PC-3 (cell line): ENCODE measurements at regions not wholly inside any gene's neighbourhood (a gene's known extent, or its start where the extent isn't known, plus 50 kb on each side); places are given as distances from the start of the nearest gene placed in this dataset.

ENCODE experiments used
- ATAC-seq: fragments of 200-7000 bp; cut with Tn5 transposase; 2 replicates; pipeline ENCODE4 v1.9.1; 2020; ENCODE audit warnings: mild to moderate bottlenecking, moderate library complexity
- BruUV-seq: library from RNA; stranded (reverse); fragments of 400-500 nt; replicated peaks from 2 replicates; lab custom pipeline; 2021; lab: Mats Ljungman, UMichigan
- CTCF ChIA-PET: fragments of 300-600 bp; sonication (Branson Sonifier 250); formaldehyde crosslinking; loops from one replicate; lab custom pipeline; 2022; ENCODE audit warnings: antibody characterized with exemption; lab: Charles Lee
- POLR2A ChIA-PET: fragments of 300-600 bp; sonication (Branson Sonifier 250); formaldehyde crosslinking; loops from one replicate; lab custom pipeline; 2022; ENCODE audit warnings: antibody characterized with exemption; ENCODE audit not compliant: unreplicated experiment; lab: Charles Lee
- DNase-seq: peaks from one replicate; pipeline ENCODE4 v3.0.0-alpha.2; 2015
- H2AFZ ChIP-seq: fragments of 300-600 bp; sonication (generic); 2 replicates; pipeline ENCODE4 v1.6.0; 2016; ENCODE audit warnings: antibody characterized with exemption, low read length
- H3F3A ChIP-seq: fragments of 300-600 bp; sonication (generic); one replicate; pipeline ENCODE4 v1.6.0; 2017; ENCODE audit warnings: antibody characterized with exemption, low read length, control low read depth, mild to moderate bottlenecking; ENCODE audit not compliant: unreplicated experiment
- H3K27ac ChIP-seq: fragments of 300-600 bp; sonication (generic); 2 replicates; pipeline ENCODE4 v1.5.1; 2016; ENCODE audit warnings: mild to moderate bottlenecking, low read length
- H3K27me3 ChIP-seq: fragments of 300-600 bp; sonication (generic); 2 replicates; pipeline ENCODE4 v1.6.1; 2016; ENCODE audit warnings: low read length, mixed read lengths
- H3K36me3 ChIP-seq: fragments of 300-600 bp; sonication (generic); 2 replicates; pipeline ENCODE4 v1.6.1; 2016; ENCODE audit warnings: low read depth, mixed run types, low read length, mixed read lengths
- H3K4me1 ChIP-seq: fragments of 300-600 bp; sonication (generic); 2 replicates; pipeline ENCODE4 v1.5.1; 2016; ENCODE audit warnings: low read length; ENCODE audit not compliant: insufficient read depth
- H3K4me2 ChIP-seq: fragments of 300-600 bp; sonication (generic); 2 replicates; pipeline ENCODE4 v1.6.0; 2016; ENCODE audit warnings: low read length
- H3K4me3 ChIP-seq: fragments of 300-600 bp; sonication (generic); 2 replicates; pipeline ENCODE4 v1.5.1; 2016; ENCODE audit warnings: mild to moderate bottlenecking, low read length, mixed read lengths
- H3K79me2 ChIP-seq: fragments of 300-600 bp; sonication (generic); 2 replicates; pipeline ENCODE4 v1.6.1; 2017; ENCODE audit warnings: low read length, mixed read lengths
- H3K9ac ChIP-seq: fragments of 300-600 bp; sonication (generic); 2 replicates; pipeline ENCODE4 v1.6.0; 2016; ENCODE audit warnings: mild to moderate bottlenecking, low read length
- H3K9me2 ChIP-seq: fragments of 300-600 bp; sonication (generic); replicated peaks from 2 replicates; pipeline ENCODE4 v1.6.1; 2016; ENCODE audit warnings: mixed run types, low read length, mixed read lengths
- H3K9me3 ChIP-seq: fragments of 300-600 bp; sonication (generic); 2 replicates; pipeline ENCODE4 v1.6.1; 2016; ENCODE audit warnings: low read length, mixed read lengths
- H4K20me1 ChIP-seq: fragments of 300-600 bp; sonication (generic); 2 replicates; pipeline ENCODE4 v1.6.1; 2016; ENCODE audit warnings: low read length, mixed read lengths
- CTCF ChIP-seq: fragments of 300-600 bp; sonication (generic); conservative IDR thresholded peaks from 2 replicates; pipeline ENCODE4 v1.5.1; 2017; ENCODE audit warnings: antibody characterized with exemption, low read depth, mild to moderate bottlenecking, low read length
- EZH2 ChIP-seq: fragments of 300-600 bp; sonication (generic); IDR thresholded peaks from one replicate; pipeline ENCODE4 v1.6.1; 2017; ENCODE audit warnings: antibody characterized with exemption, mild to moderate bottlenecking, low read length; ENCODE audit not compliant: unreplicated experiment
- EZH2phosphoT487 ChIP-seq: fragments of 300-600 bp; sonication (generic); IDR thresholded peaks from 2 replicates; pipeline ENCODE4 v1.6.1; 2018; ENCODE audit warnings: mild to moderate bottlenecking, antibody characterized with exemption, low read length, borderline replicate concordance
- intact Hi-C: fragments of 100-400 bp; cut with micrococcal nuclease; formaldehyde crosslinking; loops from 2 replicates; pipeline ENCODE4 v1.9.0; 2023

- Histone ChIP-seq H3K9ac (no peak overlapping the region), H3K27me3 (no peaks in the 10 kb centered on the region), H3K36me3 (no peaks in the 10 kb centered on the region), H3F3A (no peaks in the 10 kb centered on the region), H3K9me2 (no peaks in the 10 kb centered on the region), H3K79me2 (no peaks in the 10 kb centered on the region), H3K4me1 (peaks cover 46% of the 10 kb centered on the region), H3K4me2 (no peak overlapping the region), H4K20me1 (no peaks in the 10 kb centered on the region), H3K9me3 (no peaks in the 10 kb centered on the region), H2AFZ (0 out of 2 replicates have a peak overlapping the region, but pooled peaks have one; percentile 28), H3K27ac (no peak overlapping the region), H3K4me3 (no peak overlapping the region)
- ChIA-PET CTCF (interaction anchor here (0.6 kb wide), 1 partner anchor 434 kb away, joined by 3 read pairs; no protein-coding TSS in a partner anchor), POLR2A (no interaction called here)
- TF ChIP-seq EZH2phosphoT487 (no peak), EZH2 (no peak), CTCF (no peak)
- ATAC-seq: no peak
- DNase-seq: no peak
- intact Hi-C loops: no loop called here
- no TSS peak for BruUV-seq
Measured at GRCh38 chr6:141105481-141105880, 1027.2 kb upstream of the GJE1 start.

DNA sequence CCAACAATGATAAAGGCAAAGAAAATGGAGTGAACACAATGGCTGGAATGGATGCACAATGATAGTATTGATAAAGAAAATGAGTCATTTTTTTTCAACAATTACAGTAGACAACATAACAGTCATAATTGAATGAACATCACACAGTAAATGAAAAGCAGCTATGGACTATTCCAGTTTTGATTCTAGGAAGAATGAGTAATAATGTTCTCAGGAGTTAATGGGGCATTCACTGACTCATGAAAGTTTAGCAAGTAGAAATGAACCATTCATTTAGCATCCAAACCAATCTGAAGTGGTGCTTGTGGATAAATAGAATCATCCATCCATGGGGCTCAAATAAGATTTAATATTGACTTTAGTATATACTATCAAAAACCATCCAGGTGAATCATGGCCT lies 1029.5 kb upstream of the GJE1 start:
- peak overlapping the region; percentile 49 for H3K4me2 ChIP-seq
- H3F3A ChIP-seq: no peaks in the 10 kb centered on the region
- POLR2A ChIA-PET: no interaction called here
- DNase-seq (peak; percentile 87), ATAC-seq (peak; percentile 84)
- intact Hi-C loops: no loop called here
- no TSS peak for BruUV-seq
- H3K9me2 ChIP-seq: no peaks in the 10 kb centered on the region
- no peaks in the 10 kb centered on the region for H3K9me3 ChIP-seq
- H4K20me1 ChIP-seq: no peaks in the 10 kb centered on the region
- no peaks in the 10 kb centered on the region for H3K79me2 ChIP-seq
- no peaks in the 10 kb centered on the region for H3K36me3 ChIP-seq
- H3K27ac ChIP-seq: peak overlapping the region; percentile 80
- H3K4me3 ChIP-seq: no peak overlapping the region
- TF ChIP-seq CTCF: no peak
- TF ChIP-seq EZH2: no peak
- TF ChIP-seq EZH2phosphoT487: no peak
- H3K9ac ChIP-seq: peak overlapping the region; percentile 26
- H2AFZ ChIP-seq: no peak overlapping the region
- peaks cover 45% of the 10 kb centered on the region for H3K4me1 ChIP-seq
- no peaks in the 10 kb centered on the region for H3K27me3 ChIP-seq
- CTCF ChIA-PET: no interaction called here

GRCh38 chr6:141097471-141097870 lies 1035.3 kb upstream of the GJE1 start:
- DNase-seq (no peak), ATAC-seq (no peak)
- Histone ChIP-seq H2AFZ (no peak overlapping the region), H3K79me2 (no peaks in the 10 kb centered on the region), H3K9me3 (0 out of 2 replicates have a peak, but pooled peaks cover 7% of the 10 kb centered on the region), H4K20me1 (no peaks in the 10 kb centered on the region), H3K4me2 (no peak overlapping the region), H3K9ac (no peak overlapping the region), H3K27ac (no peak overlapping the region), H3K36me3 (no peaks in the 10 kb centered on the region), H3K4me3 (no peak overlapping the region), H3K4me1 (peaks cover 5% of the 10 kb centered on the region; the same call in 1 of the 2 replicates), H3K9me2 (no peaks in the 10 kb centered on the region), H3F3A (no peaks in the 10 kb centered on the region), H3K27me3 (no peaks in the 10 kb centered on the region)
- POLR2A ChIA-PET: no interaction called here
- BruUV-seq: no TSS peak
- intact Hi-C loops: no loop called here
- no peak for TF ChIP-seq EZH2
- no peak for TF ChIP-seq EZH2phosphoT487
- TF ChIP-seq CTCF: no peak
- CTCF ChIA-PET: no interaction called here
